Thymus (tissue), 11 donors: ENCODE measurements at regions not wholly inside any gene's neighbourhood (a gene's known extent, or its start where the extent isn't known, plus 50 kb on each side); places are given as distances from the start of the nearest gene placed in this dataset.
A peak's percentile ranks its signal among the peaks of the same experiment; 100 is the strongest.
"Not testable (repeated sequence)": the region's sequence is repeated elsewhere in the genome, so short reads cannot be mapped to it uniquely, and the experiment has no call there.

Experiments
- DNase-seq, 9 donors: peaks; one replicate each; pipeline ENCODE4 v3.0.0-alpha.2; 2013; ENCODE audit warnings: low spot score in 9 of 9, low read depth in 6 of 9, missing footprints in 1 of 9
- H3K27ac ChIP-seq, 2 donors: one replicate each; pipeline ENCODE4 v1.5.1; 2013; ENCODE audit warnings: control low read depth in 1 of 2, low read depth in 1 of 2, low read length in 1 of 2, mild to moderate bottlenecking in 1 of 2, moderate library complexity in 1 of 2
- H3K27me3 ChIP-seq, 2 donors: one replicate each; pipeline ENCODE4 v1.5.1; 2013; ENCODE audit warnings: low read length in 1 of 2; ENCODE audit not compliant: control insufficient read depth in 2 of 2, insufficient read depth in 1 of 2
- H3K36me3 ChIP-seq, 2 donors: one replicate each; pipeline ENCODE4 v1.5.1; 2013; ENCODE audit warnings: low read length in 1 of 2, mild to moderate bottlenecking in 1 of 2, moderate library complexity in 1 of 2; ENCODE audit not compliant: control insufficient read depth in 2 of 2, insufficient read depth in 2 of 2
- H3K4me1 ChIP-seq, 2 donors: one replicate each; pipeline ENCODE4 v1.5.1; 2013; ENCODE audit warnings: low read length in 2 of 2; ENCODE audit not compliant: control insufficient read depth in 2 of 2, insufficient read depth in 2 of 2
- H3K4me3 ChIP-seq, 2 donors: one replicate each; pipeline ENCODE4 v1.5.1; 2013; ENCODE audit warnings: low read length in 2 of 2, control low read depth in 1 of 2, mild to moderate bottlenecking in 1 of 2
- H3K9me3 ChIP-seq, 2 donors: one replicate each; pipeline ENCODE4 v1.5.1; 2013; ENCODE audit warnings: low read length in 1 of 2, mild to moderate bottlenecking in 1 of 2; ENCODE audit not compliant: control insufficient read depth in 2 of 2, insufficient read depth in 1 of 2
- WGBS: extraction: QIAGEN DNeasy Blood & Tissue Kit; methylation state at CpG from one replicate; pipeline ENCODE4 v1.1.7; 2013; 5-methylcytosine and 5-hydroxymethylcytosine counted together
- donor health status: healthy.

DNA sequence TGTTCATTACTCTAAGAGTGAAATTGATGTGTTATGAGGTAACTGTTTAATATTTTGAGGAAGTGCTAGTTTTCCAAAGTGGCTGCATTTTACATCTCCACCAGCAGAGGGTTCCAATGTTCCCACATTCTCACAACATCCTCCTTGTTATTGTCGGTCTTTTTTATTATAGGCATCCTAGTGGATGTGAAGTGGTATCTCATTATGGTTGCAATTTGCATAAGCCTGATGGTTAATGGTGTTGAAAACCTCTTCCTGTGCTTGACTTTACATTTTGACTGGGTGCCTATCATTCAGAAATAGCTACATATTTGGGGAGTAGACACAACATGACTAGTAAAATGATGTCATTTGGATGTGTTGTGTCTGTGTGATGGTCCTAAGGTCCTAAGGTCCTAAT is 143.6 kb downstream of the MRPS30 start:
- no peaks in the 10 kb centered on the region for H3K36me3 ChIP-seq
- H3K4me3 ChIP-seq = no peak overlapping the region
- H3K27me3 ChIP-seq = no peaks in the 10 kb centered on the region
- peak in 1 of 9 donors; percentile 2 for DNase-seq
- WGBS = 4% methylated on average over 1 of the region's 1 CpG
- H3K27ac ChIP-seq = no peak overlapping the region
- no peaks in the 10 kb centered on the region for H3K4me1 ChIP-seq
- H3K9me3 ChIP-seq = no peaks in the 10 kb centered on the region

DNA sequence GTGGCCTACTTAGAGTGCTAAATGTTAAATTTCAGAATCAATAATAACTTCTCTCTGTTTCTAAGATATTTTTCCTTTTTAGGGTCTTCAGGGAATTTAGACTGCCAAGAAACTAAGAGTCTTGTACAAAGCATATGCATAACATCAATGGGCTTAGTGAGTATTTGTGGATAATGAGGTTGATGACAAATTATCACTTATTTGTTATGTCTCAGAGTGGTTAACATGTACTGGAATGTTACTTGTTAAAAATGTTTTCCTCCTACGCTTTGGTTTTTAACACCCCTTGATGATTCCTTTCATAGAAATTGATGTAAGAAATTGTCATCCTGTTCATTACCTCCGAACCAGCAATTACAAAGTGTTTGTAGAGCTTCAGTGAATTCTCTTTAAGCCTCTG is 144.3 kb downstream of the MRPS30 start:
- DNase-seq = no peak
- Histone ChIP-seq H3K36me3 (no peaks in the 10 kb centered on the region), H3K27ac (no peak overlapping the region), H3K4me1 (no peaks in the 10 kb centered on the region), H3K27me3 (no peaks in the 10 kb centered on the region), H3K9me3 (no peaks in the 10 kb centered on the region), H3K4me3 (no peak overlapping the region)
- WGBS = 87% methylated on average over 2 of the region's 2 CpGs

DNA sequence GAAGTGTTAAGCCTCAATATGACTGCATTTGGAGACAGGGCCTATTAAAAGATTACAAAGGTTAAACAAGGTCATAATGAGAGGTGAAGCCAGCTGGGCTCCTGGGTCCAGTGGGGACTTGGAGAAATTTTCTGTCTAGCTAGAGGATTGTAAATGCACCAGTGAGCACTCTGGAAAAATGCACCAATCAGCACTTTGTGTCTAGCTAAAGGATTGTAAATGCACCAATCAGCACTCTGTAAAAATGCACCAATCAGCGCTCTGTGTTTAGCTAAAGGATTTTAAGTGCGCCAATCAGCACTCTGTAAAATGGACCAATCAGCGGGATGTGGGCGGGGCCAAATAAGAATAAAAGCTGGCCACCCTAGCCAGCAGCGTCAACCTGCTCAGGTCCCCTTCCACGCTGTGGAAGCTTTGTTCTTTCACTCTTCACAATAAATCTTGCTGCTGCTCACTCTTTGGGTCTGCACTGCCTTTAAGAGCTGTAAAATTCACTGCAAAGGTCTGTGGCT is 150.3 kb downstream of the MRPS30 start:
- H3K27me3 ChIP-seq, H3K9me3 ChIP-seq, H3K36me3 ChIP-seq, H3K4me3 ChIP-seq, H3K4me1 ChIP-seq, H3K27ac ChIP-seq, DNase-seq: not testable (repeated sequence)
- 91% methylated on average over 6 of the region's 6 CpGs for WGBS

DNA sequence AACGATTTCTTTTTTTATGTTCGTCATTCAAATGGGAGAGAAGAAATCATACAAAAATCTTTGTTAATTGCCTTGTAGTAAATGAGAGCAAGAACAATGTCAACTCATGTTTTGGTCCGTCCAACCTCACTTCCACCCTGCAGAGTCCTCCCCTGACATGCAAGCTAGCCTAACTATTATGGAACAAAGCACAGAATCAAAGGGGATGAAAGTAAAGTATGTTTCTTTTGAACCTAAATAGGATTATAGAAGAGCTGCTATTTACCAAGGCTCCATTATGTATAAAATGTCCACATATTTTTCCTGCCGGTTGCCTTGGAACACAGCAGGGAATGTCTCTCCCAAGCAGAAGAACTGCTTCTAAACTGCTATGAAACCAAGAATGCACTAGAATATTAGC is 161.1 kb downstream of the MRPS30 start:
- WGBS = 95% methylated on average over 4 of the region's 4 CpGs
- H3K27ac ChIP-seq = no peak overlapping the region
- no peaks in the 10 kb centered on the region for H3K36me3 ChIP-seq
- no peak for DNase-seq
- no peaks in the 10 kb centered on the region for H3K27me3 ChIP-seq
- no peak overlapping the region for H3K4me3 ChIP-seq
- peaks cover 0 to 6% of the 10 kb centered on the region in 2 donors for H3K9me3 ChIP-seq
- no peaks in the 10 kb centered on the region for H3K4me1 ChIP-seq

DNA sequence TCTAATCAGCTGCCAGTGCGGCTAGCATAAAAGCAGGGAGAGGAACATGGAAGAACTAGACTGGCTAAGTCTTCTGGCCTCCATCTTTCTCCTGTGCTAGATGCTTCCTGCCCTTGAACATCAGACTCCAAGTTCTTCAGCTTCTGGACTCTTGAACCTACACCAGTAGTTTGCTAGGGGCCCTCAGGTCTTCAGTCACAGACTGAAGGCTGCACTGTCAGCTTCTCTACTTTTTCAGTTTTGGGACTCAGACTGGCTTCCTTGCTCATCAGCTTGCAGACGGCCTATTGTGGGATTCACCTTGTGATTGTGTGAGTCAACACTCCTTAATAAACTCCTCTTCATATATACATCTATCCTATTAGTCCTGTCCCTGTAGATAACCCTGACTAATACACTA is 162.2 kb downstream of the MRPS30 start:
- WGBS = 93% methylated on average over 2 of the region's 2 CpGs
- H3K4me3 ChIP-seq, DNase-seq, H3K36me3 ChIP-seq, H3K27ac ChIP-seq, H3K27me3 ChIP-seq, H3K9me3 ChIP-seq, H3K4me1 ChIP-seq: not testable (repeated sequence)

DNA sequence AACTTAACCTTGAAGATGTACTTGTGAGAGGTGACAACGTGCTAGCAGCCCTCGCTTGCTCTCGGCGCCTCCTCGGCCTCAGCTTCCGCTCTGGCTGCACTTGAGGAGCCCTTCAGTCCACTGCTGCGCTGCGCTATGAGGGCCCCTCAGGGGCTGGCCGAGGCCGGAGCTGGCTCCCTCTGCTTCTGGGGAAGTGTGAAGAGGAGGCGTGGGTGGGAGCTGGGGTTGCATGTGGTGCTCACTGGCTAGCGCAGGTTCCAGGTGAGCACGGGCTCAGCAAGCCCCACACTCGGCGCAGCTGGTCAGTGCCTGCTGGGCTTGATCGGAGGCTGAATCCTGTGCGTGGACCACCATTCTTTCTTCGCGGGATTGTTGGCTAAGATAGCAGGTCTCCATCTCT is 166.1 kb downstream of the MRPS30 start:
- peaks cover 0 to 8% of the 10 kb centered on the region in 2 donors for H3K9me3 ChIP-seq
- DNase-seq = no peak
- WGBS = 93% methylated on average over 19 of the region's 19 CpGs
- H3K27ac ChIP-seq = no peak overlapping the region
- no peak overlapping the region for H3K4me3 ChIP-seq
- no peaks in the 10 kb centered on the region for H3K4me1 ChIP-seq
- no peaks in the 10 kb centered on the region for H3K27me3 ChIP-seq
- H3K36me3 ChIP-seq = no peaks in the 10 kb centered on the region

DNA sequence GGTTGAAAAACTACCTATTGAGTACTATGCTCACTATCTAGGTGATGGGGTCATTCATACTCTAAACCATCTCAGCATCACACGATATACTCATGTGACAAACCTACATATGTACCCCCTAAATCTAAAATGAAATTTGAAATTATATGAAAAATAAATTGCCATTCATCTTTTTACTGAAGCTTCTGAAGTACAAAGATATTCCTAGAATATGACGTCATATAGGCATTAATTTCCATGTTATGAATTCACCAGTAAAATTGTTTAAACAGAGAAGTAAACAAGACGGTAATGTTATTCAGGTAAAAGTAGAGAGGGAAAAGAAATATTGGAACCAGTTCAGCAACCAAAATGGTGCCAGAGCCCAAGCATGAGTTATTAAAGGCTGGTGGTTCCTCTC is 173.0 kb downstream of the MRPS30 start:
- H3K4me3 ChIP-seq = no peak overlapping the region
- DNase-seq = no peak
- H3K27ac ChIP-seq = no peak overlapping the region
- no peaks in the 10 kb centered on the region for H3K36me3 ChIP-seq
- no peaks in the 10 kb centered on the region for H3K27me3 ChIP-seq
- H3K9me3 ChIP-seq = peaks cover 0 to 3% of the 10 kb centered on the region in 2 donors
- no peaks in the 10 kb centered on the region for H3K4me1 ChIP-seq
- 93% methylated on average over 3 of the region's 3 CpGs for WGBS

DNA sequence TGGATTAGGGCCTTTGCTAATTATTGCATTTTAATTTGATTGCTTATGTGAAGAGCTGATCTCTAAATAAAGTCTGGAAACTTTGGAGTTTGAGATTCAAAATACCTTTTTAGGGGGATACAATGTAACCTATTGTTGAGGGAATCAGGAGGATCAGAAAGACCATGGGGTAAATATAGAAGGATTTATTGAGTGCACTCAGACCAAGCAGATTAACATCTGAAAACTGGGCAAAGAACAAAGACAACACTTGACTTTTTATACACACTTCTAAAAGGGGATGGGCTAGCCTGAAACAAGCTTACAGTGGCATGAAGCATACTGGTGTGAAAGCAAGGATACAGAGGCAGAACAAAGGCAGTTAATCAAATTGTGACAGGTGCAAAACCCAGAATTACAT is 174.3 kb downstream of the MRPS30 start:
- no peak overlapping the region for H3K4me3 ChIP-seq
- DNase-seq = no peak

DNA sequence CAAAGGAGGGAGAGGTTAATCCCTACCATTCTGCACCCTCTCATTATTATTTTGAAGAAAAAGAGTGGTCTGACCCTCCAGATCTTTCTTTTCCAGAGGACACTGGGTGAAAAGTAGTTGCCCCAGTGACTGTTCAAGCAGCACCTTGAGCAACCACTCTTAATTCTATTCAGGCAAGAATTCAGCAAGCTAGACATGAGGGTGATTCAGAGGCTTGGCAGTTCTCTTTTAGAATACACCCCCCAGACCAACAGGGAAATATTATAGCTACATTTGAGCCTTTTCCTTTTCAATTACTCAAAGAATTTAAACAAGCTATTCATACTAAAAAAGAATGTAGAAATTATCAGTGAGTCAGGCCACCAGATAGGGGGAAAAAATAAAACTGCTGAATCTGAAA is 178.3 kb downstream of the MRPS30 start:
- DNase-seq = no peak
- H3K36me3 ChIP-seq = no peaks in the 10 kb centered on the region
- H3K9me3 ChIP-seq = peaks cover 0 to 7% of the 10 kb centered on the region in 2 donors
- no peaks in the 10 kb centered on the region for H3K4me1 ChIP-seq
- no peaks in the 10 kb centered on the region for H3K27me3 ChIP-seq
- no peak overlapping the region for H3K27ac ChIP-seq
- no peak overlapping the region for H3K4me3 ChIP-seq

More for the DNA sequence above, 174.3 kb downstream of the MRPS30 start:
- H3K27me3 ChIP-seq = no peaks in the 10 kb centered on the region
- no peaks in the 10 kb centered on the region for H3K4me1 ChIP-seq
- peaks cover 0 to 7% of the 10 kb centered on the region in 2 donors for H3K9me3 ChIP-seq
- H3K27ac ChIP-seq = no peak overlapping the region
- H3K36me3 ChIP-seq = no peaks in the 10 kb centered on the region

DNA sequence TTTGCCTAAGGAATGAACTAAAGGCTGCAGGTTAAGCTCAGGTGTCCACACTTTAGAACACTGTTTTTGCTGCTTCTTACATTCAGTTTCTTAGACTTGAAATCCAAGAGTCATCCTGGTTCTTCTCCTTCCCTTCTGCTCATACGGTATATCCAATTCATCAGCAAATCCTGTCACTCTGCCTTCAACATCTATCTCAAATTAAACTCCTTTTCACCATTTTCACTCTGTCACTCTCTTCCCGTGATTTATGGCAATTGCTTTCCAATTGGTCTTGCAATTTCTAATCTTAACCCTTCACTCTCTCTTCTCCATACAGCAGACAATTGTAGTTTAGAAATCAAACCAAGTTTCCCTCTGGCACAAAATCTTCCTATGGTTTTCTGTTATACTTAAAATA is 182.9 kb downstream of the MRPS30 start:
- H3K27me3 ChIP-seq = no peaks in the 10 kb centered on the region
- no peak overlapping the region for H3K4me3 ChIP-seq
- H3K36me3 ChIP-seq = no peaks in the 10 kb centered on the region
- H3K27ac ChIP-seq = no peak overlapping the region
- WGBS = 91% methylated on average over 2 of the region's 2 CpGs
- no peak for DNase-seq
- H3K9me3 ChIP-seq = peaks cover 0 to 7% of the 10 kb centered on the region in 2 donors
- no peaks in the 10 kb centered on the region for H3K4me1 ChIP-seq
